PC-9 (cell line): ENCODE measurements at regions not wholly inside any gene's neighbourhood (a gene's known extent, or its start where the extent isn't known, plus 50 kb on each side); places are given as distances from the start of the nearest gene placed in this dataset.

Experiments used
- EZH2 ChIP-seq: fragments of 200-600 bp; sonication (generic); IDR thresholded peaks from 2 replicates; pipeline ENCODE4 v1.8.0; 2017; ENCODE audit warnings: antibody characterized with exemption, low read depth
- TF ChIP-seq, protein P1 (sequence below): fragments of 200-600 bp; sonication (generic); conservative IDR thresholded peaks from 2 replicates; pipeline ENCODE4 v1.6.1; 2017; ENCODE audit warnings: mixed run types, antibody characterized with exemption, mild to moderate bottlenecking, moderate library complexity

DNA sequence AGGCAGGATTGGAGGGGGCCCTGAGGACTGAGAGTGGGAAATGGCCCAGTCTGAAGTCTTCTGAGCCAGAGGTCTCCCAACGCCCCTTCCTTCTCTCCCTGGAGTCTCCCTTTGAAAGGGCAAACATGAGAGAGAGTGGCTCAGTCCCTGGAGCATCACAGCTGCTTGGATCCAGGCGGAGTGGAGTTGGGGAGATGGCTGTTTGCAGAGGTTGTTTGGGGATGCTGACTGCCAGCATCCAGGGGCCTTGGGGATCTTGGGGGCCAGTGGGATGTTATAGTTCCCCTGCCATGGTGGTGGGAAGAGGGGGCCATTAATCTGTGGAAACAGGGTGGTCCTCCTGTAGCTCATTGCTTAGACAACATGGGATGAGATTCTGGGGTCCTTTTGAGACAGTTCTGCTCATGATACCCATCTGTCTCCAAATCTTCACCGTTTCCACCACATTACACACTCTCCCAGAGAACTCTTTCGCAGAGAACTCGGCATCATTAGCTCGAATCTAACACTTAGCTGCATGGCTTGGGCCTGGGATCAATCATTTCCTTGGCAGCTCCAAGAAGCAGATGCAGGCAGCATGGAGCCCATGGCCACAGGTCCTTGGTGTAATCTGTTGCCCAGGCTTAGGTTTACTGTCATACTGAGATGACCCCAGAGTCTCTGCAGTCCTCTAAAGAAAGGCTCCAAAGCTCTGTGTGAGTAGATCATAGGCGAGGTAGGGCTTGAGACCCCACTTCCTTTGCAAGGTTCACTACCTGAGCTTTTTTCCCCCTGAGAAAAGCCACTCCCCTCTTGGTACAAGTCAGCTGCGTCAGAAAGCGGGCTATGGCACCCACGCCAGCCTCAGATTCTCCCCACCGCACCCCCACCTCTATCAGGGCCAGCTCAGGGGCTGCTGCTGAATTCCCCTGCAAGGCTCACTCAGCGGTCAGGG, 54.4 kb upstream of the SH3PXD2B start:
- TF ChIP-seq, protein P1, sequence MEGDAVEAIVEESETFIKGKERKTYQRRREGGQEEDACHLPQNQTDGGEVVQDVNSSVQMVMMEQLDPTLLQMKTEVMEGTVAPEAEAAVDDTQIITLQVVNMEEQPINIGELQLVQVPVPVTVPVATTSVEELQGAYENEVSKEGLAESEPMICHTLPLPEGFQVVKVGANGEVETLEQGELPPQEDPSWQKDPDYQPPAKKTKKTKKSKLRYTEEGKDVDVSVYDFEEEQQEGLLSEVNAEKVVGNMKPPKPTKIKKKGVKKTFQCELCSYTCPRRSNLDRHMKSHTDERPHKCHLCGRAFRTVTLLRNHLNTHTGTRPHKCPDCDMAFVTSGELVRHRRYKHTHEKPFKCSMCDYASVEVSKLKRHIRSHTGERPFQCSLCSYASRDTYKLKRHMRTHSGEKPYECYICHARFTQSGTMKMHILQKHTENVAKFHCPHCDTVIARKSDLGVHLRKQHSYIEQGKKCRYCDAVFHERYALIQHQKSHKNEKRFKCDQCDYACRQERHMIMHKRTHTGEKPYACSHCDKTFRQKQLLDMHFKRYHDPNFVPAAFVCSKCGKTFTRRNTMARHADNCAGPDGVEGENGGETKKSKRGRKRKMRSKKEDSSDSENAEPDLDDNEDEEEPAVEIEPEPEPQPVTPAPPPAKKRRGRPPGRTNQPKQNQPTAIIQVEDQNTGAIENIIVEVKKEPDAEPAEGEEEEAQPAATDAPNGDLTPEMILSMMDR = no peak
- no peak for TF ChIP-seq EZH2
